RWPE1 (cell line): ENCODE measurements at regions not wholly inside any gene's neighbourhood (a gene's known extent, or its start where the extent isn't known, plus 50 kb on each side); places are given as distances from the start of the nearest gene placed in this dataset.

Experiments used
- CTCF ChIA-PET: fragments of 350-600 bp; sonication (Branson Sonifier 250); formaldehyde crosslinking; extraction: SDS; loops from one replicate; lab custom pipeline; 2021; lab: Yijun Ruan, JAX
- POLR2A ChIA-PET: fragments of 400-600 bp; formaldehyde crosslinking; extraction: SDS; loops from one replicate; lab custom pipeline; 2020; ENCODE audit warnings: antibody characterized with exemption; ENCODE audit not compliant: low non-redundant PET; lab: Yijun Ruan, JAX
- DNase-seq: peaks from one replicate; pipeline ENCODE4 v3.0.0; 2012; ENCODE audit warnings: low spot score
- H3K27ac ChIP-seq: fragments of 450-650 bp; 2 replicates; pipeline ENCODE4 v1.5.1; 2017
- CTCF ChIP-seq: fragments of 450-650 bp; conservative IDR thresholded peaks from 2 replicates; pipeline ENCODE4 v1.5.1; 2017; ENCODE audit warnings: low read depth, mild to moderate bottlenecking

DNA sequence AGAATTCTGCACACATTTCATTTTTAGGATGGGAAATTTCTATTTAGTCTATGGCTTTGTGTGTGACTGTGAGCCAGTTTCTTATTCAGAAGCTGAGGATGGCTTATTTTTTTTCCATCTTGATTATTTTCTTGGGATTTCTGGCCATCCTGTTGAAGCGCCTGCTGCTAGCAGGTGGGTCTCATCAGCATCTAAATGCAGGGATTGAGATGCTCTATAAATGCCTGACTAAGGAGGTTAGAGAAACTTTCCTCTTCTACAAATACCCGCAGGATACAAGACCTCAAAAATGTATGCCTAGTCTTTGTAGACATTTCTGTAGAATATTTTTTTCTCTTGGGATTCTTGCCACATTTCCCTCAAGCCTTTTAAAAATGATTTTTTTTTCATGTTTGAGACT, 138.0 kb upstream of the CCN2 start:
- H3K27ac ChIP-seq: no peak overlapping the region
- ChIA-PET CTCF (no interaction called here), POLR2A (no interaction called here)
- TF ChIP-seq CTCF: no peak
- no peak for DNase-seq

GRCh38 chr6:132088150-132088549, 137.0 kb upstream of the CCN2 start:
- H3K27ac ChIP-seq: no peak overlapping the region
- no peak for DNase-seq
- ChIA-PET POLR2A (no interaction called here), CTCF (no interaction called here)
- no peak for TF ChIP-seq CTCF

- ChIA-PET POLR2A (no interaction called here), CTCF (no interaction called here)
- DNase-seq: no peak
- H3K27ac ChIP-seq: no peak overlapping the region
- TF ChIP-seq CTCF: no peak
Measured at GRCh38 chr6:132087391-132087790, 136.2 kb upstream of the CCN2 start.

DNA sequence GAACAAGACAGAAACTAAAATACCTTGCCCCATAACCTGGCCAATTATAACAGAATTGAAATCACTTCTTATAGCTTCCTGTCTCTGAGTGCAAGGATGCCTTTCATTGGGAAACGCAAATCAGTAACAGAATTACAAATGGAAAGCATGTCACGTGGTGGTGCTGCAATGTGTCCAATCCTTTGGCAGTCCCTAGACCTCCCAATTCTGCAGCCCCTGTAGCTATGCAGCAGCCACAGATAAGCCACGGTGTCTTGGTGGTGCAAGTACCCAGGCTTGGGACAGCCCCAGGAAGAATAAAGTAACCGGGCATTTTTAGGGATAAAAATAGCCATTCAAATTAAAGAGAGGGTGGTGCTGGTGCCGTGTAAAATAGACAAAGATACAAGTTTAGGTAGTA, 134.6 kb upstream of the CCN2 start:
- H3K27ac ChIP-seq: no peak overlapping the region
- ChIA-PET POLR2A (no interaction called here), CTCF (no interaction called here)
- DNase-seq: no peak
- no peak for TF ChIP-seq CTCF

- ChIA-PET CTCF (interaction anchor here (0.8 kb wide), 1 partner anchor 30 kb away, joined by 4 read pairs; no protein-coding TSS in a partner anchor), POLR2A (no interaction called here)
- no peak overlapping the region for H3K27ac ChIP-seq
- DNase-seq: no peak
- no peak for TF ChIP-seq CTCF
Measured at GRCh38 chr6:132084811-132085509, 133.8 kb upstream of the CCN2 start.

DNA sequence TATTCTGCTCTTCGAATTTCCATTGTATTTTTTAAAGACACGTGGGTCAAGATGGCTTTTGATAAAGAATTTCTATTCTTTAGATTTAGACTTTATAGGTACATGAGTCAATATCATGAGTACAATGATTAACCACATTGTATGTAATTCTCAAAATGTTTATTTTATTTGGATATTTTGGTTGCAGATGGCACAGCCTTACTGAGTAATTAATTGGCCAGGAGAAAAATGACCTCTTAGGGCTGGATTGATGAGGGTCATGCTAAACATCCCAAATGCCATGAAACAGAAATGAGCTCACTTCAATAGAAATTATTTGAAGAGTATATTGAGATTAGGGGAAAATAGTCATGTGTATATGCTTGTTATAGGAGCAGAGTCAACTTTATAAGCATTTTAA, 131.2 kb upstream of the CCN2 start:
- H3K27ac ChIP-seq: no peak overlapping the region
- no peak for TF ChIP-seq CTCF
- DNase-seq: no peak
- POLR2A ChIA-PET: no interaction called here
- CTCF ChIA-PET: interaction anchor here (0.9 kb wide), 1 partner anchor 1221 kb away, joined by 3 read pairs; no protein-coding TSS in a partner anchor
